Fibroblast of lung (primary cell): ENCODE measurements at regions not wholly inside any gene's neighbourhood (a gene's known extent, or its start where the extent isn't known, plus 50 kb on each side); places are given as distances from the start of the nearest gene placed in this dataset.

Experiments
- EZH2 ChIP-seq: IDR thresholded peaks from 2 replicates; pipeline ENCODE4 v1.5.1; 2012; ENCODE audit warnings: low read length, control low read depth, mild to moderate bottlenecking; ENCODE audit errors: missing control alignments
- TF ChIP-seq, protein P1 (sequence below), 2 donors: IDR thresholded peaks in 1 of 2; conservative IDR thresholded peaks in 1 of 2; 1 replicate in 1 of 2; 2 replicates in 1 of 2; pipeline ENCODE4 v1.5.1; 2011 to 2012; ENCODE audit warnings: low read length in 2 of 2, control low read depth in 1 of 2, inconsistent platforms in 1 of 2, low read depth in 1 of 2, mild to moderate bottlenecking in 1 of 2

DNA sequence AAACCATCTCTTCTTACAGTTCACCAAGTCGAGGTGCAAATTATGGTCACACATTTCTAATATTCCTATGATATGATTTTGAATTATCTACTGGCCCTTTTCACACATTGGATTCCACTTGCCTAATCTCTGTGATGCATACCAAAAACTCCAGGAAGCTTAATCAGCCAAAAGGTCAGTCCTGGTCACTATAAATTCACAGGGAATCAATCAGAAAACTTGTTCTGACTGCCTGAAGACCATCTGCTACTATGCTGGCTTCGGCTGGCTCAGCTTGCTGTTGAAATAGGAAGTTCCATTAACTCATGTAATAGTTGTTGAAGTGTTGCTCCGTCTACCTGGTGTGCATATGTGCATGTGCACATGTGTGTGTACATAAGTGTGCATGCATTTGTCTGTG lies 142.8 kb upstream of the FLRT2 start:
- TF ChIP-seq, protein P1, sequence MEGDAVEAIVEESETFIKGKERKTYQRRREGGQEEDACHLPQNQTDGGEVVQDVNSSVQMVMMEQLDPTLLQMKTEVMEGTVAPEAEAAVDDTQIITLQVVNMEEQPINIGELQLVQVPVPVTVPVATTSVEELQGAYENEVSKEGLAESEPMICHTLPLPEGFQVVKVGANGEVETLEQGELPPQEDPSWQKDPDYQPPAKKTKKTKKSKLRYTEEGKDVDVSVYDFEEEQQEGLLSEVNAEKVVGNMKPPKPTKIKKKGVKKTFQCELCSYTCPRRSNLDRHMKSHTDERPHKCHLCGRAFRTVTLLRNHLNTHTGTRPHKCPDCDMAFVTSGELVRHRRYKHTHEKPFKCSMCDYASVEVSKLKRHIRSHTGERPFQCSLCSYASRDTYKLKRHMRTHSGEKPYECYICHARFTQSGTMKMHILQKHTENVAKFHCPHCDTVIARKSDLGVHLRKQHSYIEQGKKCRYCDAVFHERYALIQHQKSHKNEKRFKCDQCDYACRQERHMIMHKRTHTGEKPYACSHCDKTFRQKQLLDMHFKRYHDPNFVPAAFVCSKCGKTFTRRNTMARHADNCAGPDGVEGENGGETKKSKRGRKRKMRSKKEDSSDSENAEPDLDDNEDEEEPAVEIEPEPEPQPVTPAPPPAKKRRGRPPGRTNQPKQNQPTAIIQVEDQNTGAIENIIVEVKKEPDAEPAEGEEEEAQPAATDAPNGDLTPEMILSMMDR (conservative IDR thresholded peaks at IDR 0.05 in 1 of 2, IDR thresholded peaks at IDR 0.05 in 1 of 2; ENCODE audit: low read depth in 1 of 2, low read length in 2 of 2): no peak
- no peak for TF ChIP-seq EZH2
